Cardiac fibroblast (primary cell): ENCODE measurements at regions not wholly inside any gene's neighbourhood (a gene's known extent, or its start where the extent isn't known, plus 50 kb on each side); places are given as distances from the start of the nearest gene placed in this dataset.

Source experiments
- DNase-seq, 2 donors: peaks; one replicate each; pipeline versions ENCODE4 v3.0.0 to v3.0.0-alpha.2; 2010; ENCODE audit warnings: low read depth in 2 of 2
- H3K4me3 ChIP-seq, 2 donors: replicated peaks in 1 of 2; 1 replicate in 1 of 2; 2 replicates in 1 of 2; pipeline ENCODE4 v1.5.1; 2011; ENCODE audit warnings: low read depth in 2 of 2, low read length in 2 of 2, mild to moderate bottlenecking in 2 of 2, moderate library complexity in 1 of 2
- TF ChIP-seq, protein P1 (sequence below): IDR thresholded peaks from one replicate; pipeline ENCODE4 v1.5.1; 2011; ENCODE audit warnings: low read depth, mild to moderate bottlenecking, low read length, inconsistent platforms

DNA sequence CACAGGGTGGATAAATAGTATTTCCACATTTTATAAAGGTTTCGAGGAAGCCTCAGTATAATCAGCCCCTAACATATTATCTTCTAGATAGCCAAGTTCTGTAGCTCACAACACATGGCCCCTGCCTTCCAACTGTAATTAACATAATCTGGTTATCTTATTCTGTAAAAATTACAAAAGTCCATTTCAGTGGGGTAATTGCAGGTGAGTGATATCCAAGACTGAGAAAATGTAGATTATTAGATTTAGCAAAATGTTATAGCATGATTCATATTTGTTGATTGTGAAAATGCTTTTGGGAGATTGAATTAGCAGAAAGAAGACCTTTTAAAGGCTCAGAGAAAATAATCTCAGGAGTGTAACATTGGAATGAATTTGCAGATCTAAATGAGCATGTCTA, 168.3 kb upstream of the GPC6 start:
- no peak for DNase-seq
- no peak overlapping the region for H3K4me3 ChIP-seq
- TF ChIP-seq, protein P1, sequence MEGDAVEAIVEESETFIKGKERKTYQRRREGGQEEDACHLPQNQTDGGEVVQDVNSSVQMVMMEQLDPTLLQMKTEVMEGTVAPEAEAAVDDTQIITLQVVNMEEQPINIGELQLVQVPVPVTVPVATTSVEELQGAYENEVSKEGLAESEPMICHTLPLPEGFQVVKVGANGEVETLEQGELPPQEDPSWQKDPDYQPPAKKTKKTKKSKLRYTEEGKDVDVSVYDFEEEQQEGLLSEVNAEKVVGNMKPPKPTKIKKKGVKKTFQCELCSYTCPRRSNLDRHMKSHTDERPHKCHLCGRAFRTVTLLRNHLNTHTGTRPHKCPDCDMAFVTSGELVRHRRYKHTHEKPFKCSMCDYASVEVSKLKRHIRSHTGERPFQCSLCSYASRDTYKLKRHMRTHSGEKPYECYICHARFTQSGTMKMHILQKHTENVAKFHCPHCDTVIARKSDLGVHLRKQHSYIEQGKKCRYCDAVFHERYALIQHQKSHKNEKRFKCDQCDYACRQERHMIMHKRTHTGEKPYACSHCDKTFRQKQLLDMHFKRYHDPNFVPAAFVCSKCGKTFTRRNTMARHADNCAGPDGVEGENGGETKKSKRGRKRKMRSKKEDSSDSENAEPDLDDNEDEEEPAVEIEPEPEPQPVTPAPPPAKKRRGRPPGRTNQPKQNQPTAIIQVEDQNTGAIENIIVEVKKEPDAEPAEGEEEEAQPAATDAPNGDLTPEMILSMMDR, result no peak

DNA sequence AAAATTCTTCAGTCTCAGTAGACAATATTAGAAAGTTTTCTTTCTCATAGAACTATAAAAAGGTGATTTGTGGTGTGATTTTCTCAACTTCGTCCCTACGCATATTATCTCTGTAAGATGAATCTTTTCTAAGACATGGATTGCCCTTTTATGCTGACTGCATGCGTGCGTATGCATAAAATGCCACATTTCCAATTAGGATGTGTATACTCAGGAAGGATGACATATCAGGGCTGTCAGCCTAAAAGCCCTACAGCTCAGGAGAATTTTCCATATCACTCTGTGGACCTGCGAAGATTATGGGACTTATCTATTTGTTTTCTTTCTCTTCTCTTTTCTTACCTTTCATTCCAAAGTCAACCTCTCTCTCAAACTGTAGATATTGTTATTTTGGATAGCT, 166.5 kb upstream of the GPC6 start:
- TF ChIP-seq, protein P1, result no peak
- H3K4me3 ChIP-seq, result no peak overlapping the region
- no peak for DNase-seq

DNA sequence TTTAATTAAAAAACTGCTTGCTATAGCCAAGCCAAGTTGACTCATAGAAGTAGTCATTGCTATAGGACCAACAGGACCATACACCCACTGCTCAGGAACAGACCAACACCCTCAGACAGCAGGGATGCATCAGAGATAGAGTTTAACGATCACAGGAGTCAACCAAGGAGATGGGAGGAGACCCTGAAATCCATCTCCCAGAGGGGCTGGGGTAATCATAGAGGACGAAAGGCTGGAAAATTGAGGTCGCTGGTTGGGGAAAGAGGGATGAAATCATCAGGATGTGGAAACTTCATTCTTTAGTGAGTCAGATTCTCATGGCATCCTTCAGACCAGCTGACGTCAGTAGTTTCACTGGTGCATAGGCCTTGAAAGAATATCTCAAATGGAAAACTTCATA, 160.4 kb upstream of the GPC6 start:
- DNase-seq, result peak; percentile 79 to 83
- TF ChIP-seq, protein P1, result no peak
- H3K4me3 ChIP-seq, result no peak overlapping the region

DNA sequence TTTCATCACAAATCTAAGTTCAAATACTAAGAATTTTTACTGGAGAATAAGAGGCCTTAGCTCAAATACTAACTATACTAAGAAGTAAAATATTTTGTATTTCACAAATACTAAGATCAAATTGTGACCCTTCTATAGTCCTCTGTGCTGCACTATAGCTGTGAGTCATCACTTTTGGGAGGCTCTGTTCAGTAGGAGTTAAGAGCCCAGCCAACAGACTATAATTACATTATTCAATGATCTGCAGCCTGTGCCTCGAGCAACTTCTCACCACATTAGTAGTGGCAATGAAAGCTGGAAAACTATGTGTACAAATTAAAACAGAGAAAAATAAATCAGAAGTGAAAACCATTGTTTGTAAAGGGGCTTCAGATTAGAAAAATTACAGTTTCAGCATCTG, 147.3 kb upstream of the GPC6 start:
- H3K4me3 ChIP-seq, result no peak overlapping the region
- DNase-seq, result peak; percentile 43 to 62
- TF ChIP-seq, protein P1, result no peak

DNA sequence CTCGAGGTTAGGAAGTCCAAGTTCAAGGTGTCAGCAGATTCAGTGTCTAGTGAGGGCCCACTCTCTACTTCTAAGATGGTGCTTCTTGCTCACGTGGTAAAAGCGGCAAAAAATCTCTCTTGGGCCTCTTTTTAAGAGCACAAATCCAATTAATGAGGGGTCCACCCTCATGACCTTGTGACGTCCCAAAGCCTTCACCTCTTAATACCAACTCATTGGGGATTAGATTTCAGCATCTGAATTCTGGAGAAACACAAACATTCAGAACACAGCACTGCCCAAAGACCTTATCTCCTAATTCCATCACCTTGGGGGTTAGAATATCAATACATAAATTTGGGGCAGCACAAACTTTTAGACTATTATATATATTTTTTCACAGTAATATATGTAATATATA, 146.4 kb upstream of the GPC6 start:
- TF ChIP-seq, protein P1, result no peak
- H3K4me3 ChIP-seq, result no peak overlapping the region
- DNase-seq, result no peak

DNA sequence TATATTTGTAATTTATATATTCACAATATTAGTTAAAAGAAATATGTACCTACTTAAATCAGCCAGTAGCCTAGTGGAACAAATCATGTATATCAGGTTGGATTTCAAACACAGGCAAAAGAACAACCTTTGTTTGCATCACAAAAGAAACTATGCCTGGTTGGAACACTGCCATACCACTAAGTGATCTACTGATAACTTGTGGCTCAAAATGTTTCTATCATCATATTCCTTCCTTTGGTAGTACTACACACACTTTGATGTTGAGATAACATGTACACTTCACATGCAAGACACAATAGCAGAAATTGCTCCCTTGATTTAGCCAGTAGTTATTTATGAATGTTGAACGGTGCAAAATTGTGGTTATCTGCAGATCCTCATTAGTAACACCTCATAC, 146.0 kb upstream of the GPC6 start:
- TF ChIP-seq, protein P1, result no peak
- peak; percentile 28 to 36 for DNase-seq
- no peak overlapping the region for H3K4me3 ChIP-seq

DNA sequence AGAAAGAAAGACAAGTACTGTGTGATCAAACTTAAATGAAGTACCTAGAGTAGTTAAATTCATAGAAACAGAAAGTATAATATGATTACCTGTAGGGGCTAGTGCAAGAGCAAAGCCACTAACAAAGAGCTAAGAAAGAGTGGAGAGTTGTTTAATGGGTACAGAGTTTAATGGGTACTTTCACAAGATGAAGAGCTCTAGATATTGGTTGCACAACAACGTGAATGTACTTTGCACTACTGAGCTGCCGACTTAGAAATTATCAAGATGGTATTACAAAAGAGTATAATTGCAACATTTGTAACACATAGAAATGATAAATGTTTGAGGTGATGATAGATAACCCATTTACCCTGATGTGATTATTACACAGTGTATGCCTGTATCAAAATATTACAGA, 140.3 kb upstream of the GPC6 start:
- DNase-seq, result no peak
- TF ChIP-seq, protein P1, result no peak
- no peak overlapping the region for H3K4me3 ChIP-seq
